Ovary (tissue), 3 donors: ENCODE measurements at regions not wholly inside any gene's neighbourhood (a gene's known extent, or its start where the extent isn't known, plus 50 kb on each side); places are given as distances from the start of the nearest gene placed in this dataset.

Experiments used
- CTCF ChIP-seq, 3 donors: fragments of 450-650 bp in 2 of 3; fragments of 200-600 bp in 1 of 3; IDR thresholded peaks; one replicate each; pipeline versions ENCODE4 v1.5.1 to v1.8.0; 2016 to 2022; ENCODE audit warnings: antibody characterized with exemption in 3 of 3, mild to moderate bottlenecking in 1 of 3
- POLR2A ChIP-seq: fragments of 450-650 bp; IDR thresholded peaks from one replicate; pipeline ENCODE4 v1.6.1; 2017; ENCODE audit warnings: antibody characterized with exemption, mild to moderate bottlenecking, moderate library complexity
- donor health status: DM: no; HTN: no; CAD: no.

GRCh38 chr3:105984837-105985236 lies 116.0 kb upstream of the CBLB start:
- TF ChIP-seq CTCF (IDR thresholded peaks at IDR 0.05), result no peak
- no peak for TF ChIP-seq POLR2A
